H1 (cell line): ENCODE measurements at regions not wholly inside any gene's neighbourhood (a gene's known extent, or its start where the extent isn't known, plus 50 kb on each side); places are given as distances from the start of the nearest gene placed in this dataset.

Source experiments
- CTCF ChIA-PET: fragments of 300-600 bp; sonication (Branson Sonifier 250); formaldehyde crosslinking; loops from one replicate; lab custom pipeline; 2021; ENCODE audit not compliant: partially characterized antibody; lab: Charles Lee
- POLR2A ChIA-PET: fragments of 300-600 bp; sonication (Branson Sonifier 250); formaldehyde crosslinking; loops from one replicate; lab custom pipeline; 2021; ENCODE audit warnings: inconsistent platforms; ENCODE audit not compliant: partially characterized antibody; lab: Charles Lee
- DNase-seq, 2 experiments: peaks; one replicate each; pipeline versions ENCODE4 v3.0.0 to v3.0.0-alpha.2; 2010 to 2022; ENCODE audit warnings: low spot score in 2 of 2, low read depth in 1 of 2, mixed read lengths in 1 of 2
- FAIRE-seq: peaks from 2 replicates; lab custom pipeline; 2011; peaks lifted over from hg19 to GRCh38; lab: Jason Lieb, UNC
- H2AFZ ChIP-seq: 2 replicates; pipeline ENCODE4 v1.8.1; 2012; ENCODE audit warnings: low read length, inconsistent platforms
- H2AK5ac ChIP-seq: 2 replicates; pipeline ENCODE4 v1.6.1; 2013; ENCODE audit warnings: low read depth, low read length
- H2BK120ac ChIP-seq: replicated peaks from 2 replicates; pipeline ENCODE3; 2013; ENCODE audit warnings: low read depth, low read length, inconsistent platforms
- H2BK12ac ChIP-seq: 2 replicates; pipeline ENCODE4 v1.6.1; 2013; ENCODE audit warnings: low read depth, low read length
- H2BK15ac ChIP-seq: 2 replicates; pipeline ENCODE4 v1.6.1; 2013; ENCODE audit warnings: low read length
- H2BK20ac ChIP-seq: 2 replicates; pipeline ENCODE4 v1.6.1; 2013; ENCODE audit warnings: low read length
- H2BK5ac ChIP-seq: 2 replicates; pipeline ENCODE4 v1.6.1; 2013; ENCODE audit warnings: low read depth, low read length
- H3K14ac ChIP-seq: 2 replicates; pipeline ENCODE4 v1.6.1; 2013; ENCODE audit warnings: inconsistent platforms; ENCODE audit not compliant: insufficient read length
- H3K18ac ChIP-seq: 2 replicates; pipeline ENCODE4 v1.6.1; 2013; ENCODE audit warnings: low read length; ENCODE audit errors: extremely low read depth
- H3K23ac ChIP-seq: 2 replicates; pipeline ENCODE4 v1.6.1; 2013; ENCODE audit warnings: inconsistent platforms; ENCODE audit not compliant: insufficient read length
- H3K23me2 ChIP-seq: 2 replicates; pipeline ENCODE4 v1.6.1; 2013; ENCODE audit warnings: low read depth, low read length
- H3K27ac ChIP-seq: 2 replicates; pipeline ENCODE4 v1.6.1; 2011; ENCODE audit warnings: low read depth, low read length, inconsistent platforms
- H3K27me3 ChIP-seq, 4 experiments: replicated peaks in 1 of 4; 1 replicate in 1 of 4; 2 replicates in 3 of 4; pipeline versions ENCODE4 v1.6.1 to v1.8.1; 2011 to 2013; ENCODE audit warnings: low read length in 3 of 4, mild to moderate bottlenecking in 3 of 4, inconsistent platforms in 2 of 4, mixed read lengths in 2 of 4, moderate library complexity in 1 of 4; ENCODE audit not compliant: control insufficient read depth in 3 of 4, insufficient read depth in 3 of 4; ENCODE audit errors: extremely low read depth in 1 of 4
- H3K36me3 ChIP-seq, 4 experiments: 2 replicates each; pipeline versions ENCODE4 v1.6.1 to v1.8.1; 2011 to 2013; ENCODE audit warnings: mild to moderate bottlenecking in 4 of 4, low read length in 3 of 4, moderate library complexity in 2 of 4, control low read depth in 1 of 4, inconsistent platforms in 1 of 4; ENCODE audit not compliant: insufficient read depth in 4 of 4, control insufficient read depth in 2 of 4
- H3K4ac ChIP-seq: replicated peaks from 2 replicates; pipeline ENCODE3; 2013; ENCODE audit warnings: low read length, low read depth, mixed read lengths, inconsistent platforms; ENCODE audit not compliant: insufficient read length
- H3K4me1 ChIP-seq, 4 experiments: replicated peaks in 1 of 4; 1 replicate in 1 of 4; 2 replicates in 3 of 4; pipeline versions ENCODE4 v1.6.1 to v1.8.1; 2011 to 2013; ENCODE audit warnings: low read length in 3 of 4, inconsistent platforms in 2 of 4, mixed read lengths in 1 of 4; ENCODE audit not compliant: insufficient read depth in 4 of 4, control insufficient read depth in 3 of 4
- H3K4me2 ChIP-seq, 2 experiments: 2 replicates each; pipeline versions ENCODE4 v1.6.1 to v1.8.1; 2011 to 2013; ENCODE audit warnings: low read depth in 2 of 2, low read length in 2 of 2, control low read depth in 1 of 2, inconsistent platforms in 1 of 2, mild to moderate bottlenecking in 1 of 2; ENCODE audit not compliant: insufficient read depth in 1 of 2
- H3K4me3 ChIP-seq, 4 experiments: fragments of 200-600, 300-600 bp in 1 of 4; sonication (generic), shearing (Covaris generic), sonication (Bioruptor Twin) in 1 of 4; 2 replicates each; pipeline versions ENCODE4 v1.5.1 to v1.8.1; 2011 to 2016; ENCODE audit warnings: low read length in 4 of 4, low read depth in 3 of 4, control low read depth in 2 of 4, inconsistent platforms in 2 of 4, mild to moderate bottlenecking in 2 of 4, mixed read lengths in 1 of 4, moderate library complexity in 1 of 4; ENCODE audit not compliant: insufficient read depth in 2 of 4; ENCODE audit errors: extremely low read depth in 1 of 4
- H3K56ac ChIP-seq: replicated peaks from 2 replicates; pipeline ENCODE3; 2013; ENCODE audit warnings: low read depth, mild to moderate bottlenecking, mixed read lengths, low read length, inconsistent platforms; ENCODE audit not compliant: insufficient read length
- H3K79me1 ChIP-seq: 2 replicates; pipeline ENCODE4 v1.6.1; 2013; ENCODE audit warnings: low read depth, low read length, control low read depth
- H3K79me2 ChIP-seq, 2 experiments: 2 replicates each; pipeline versions ENCODE4 v1.6.1 to v1.8.1; 2012 to 2013; ENCODE audit warnings: low read length in 2 of 2, mild to moderate bottlenecking in 2 of 2, inconsistent platforms in 1 of 2; ENCODE audit not compliant: insufficient read depth in 2 of 2, control insufficient read depth in 1 of 2
- H3K9ac ChIP-seq, 4 experiments: replicated peaks in 1 of 4; 1 replicate in 1 of 4; 2 replicates in 3 of 4; pipeline versions ENCODE4 v1.6.1 to v1.8.1; 2011 to 2013; ENCODE audit warnings: low read depth in 3 of 4, low read length in 3 of 4, control low read depth in 2 of 4, mild to moderate bottlenecking in 2 of 4, moderate library complexity in 2 of 4, inconsistent platforms in 1 of 4; ENCODE audit errors: extremely low read depth in 1 of 4
- H3K9me3 ChIP-seq, 2 experiments: 2 replicates each; pipeline versions ENCODE4 v1.6.1 to v1.8.1; 2012 to 2013; ENCODE audit warnings: mild to moderate bottlenecking in 2 of 2, moderate library complexity in 2 of 2, control low read depth in 1 of 2, inconsistent platforms in 1 of 2, low read depth in 1 of 2, low read length in 1 of 2, mixed read lengths in 1 of 2; ENCODE audit not compliant: insufficient read depth in 2 of 2
- H4K20me1 ChIP-seq, 2 experiments: replicated peaks in 1 of 2; 2 replicates each; pipeline versions ENCODE3 to v1.8.1; 2011 to 2013; ENCODE audit warnings: inconsistent platforms in 2 of 2, low read length in 2 of 2, mild to moderate bottlenecking in 1 of 2; ENCODE audit not compliant: insufficient read depth in 2 of 2, control insufficient read depth in 1 of 2
- H4K5ac ChIP-seq: 2 replicates; pipeline ENCODE4 v1.6.1; 2013; ENCODE audit warnings: low read length, low read depth, mixed read lengths, inconsistent platforms; ENCODE audit not compliant: insufficient read length
- H4K8ac ChIP-seq: 2 replicates; pipeline ENCODE4 v1.8.0; 2013; ENCODE audit warnings: mild to moderate bottlenecking, moderate library complexity, low read length, inconsistent platforms; ENCODE audit not compliant: insufficient read depth; ENCODE audit errors: extremely low read depth
- H4K91ac ChIP-seq: replicated peaks from 2 replicates; pipeline ENCODE3; 2013; ENCODE audit warnings: low read length, mixed read lengths, inconsistent platforms; ENCODE audit not compliant: insufficient read length
- CHD2 ChIP-seq: IDR thresholded peaks from 2 replicates; pipeline ENCODE4 v1.6.1; 2012; ENCODE audit warnings: low read length, improper control_type of control experiment
- CTBP2 ChIP-seq: IDR thresholded peaks from 2 replicates; pipeline ENCODE4 v1.7.0; 2011; ENCODE audit warnings: borderline replicate concordance, mild to moderate bottlenecking, moderate library complexity, mixed read lengths, low read length; ENCODE audit not compliant: insufficient read depth, insufficient read length
- JUND ChIP-seq: IDR thresholded peaks from 2 replicates; pipeline ENCODE4 v1.6.1; 2011; ENCODE audit warnings: mild to moderate bottlenecking, improper control_type of control experiment, low read length
- NANOG ChIP-seq: IDR thresholded peaks from 2 replicates; pipeline ENCODE4 v1.6.1; 2011; ENCODE audit warnings: low read length, low read depth, mild to moderate bottlenecking, inconsistent platforms; ENCODE audit not compliant: insufficient read depth, poor library complexity, severe bottlenecking
- PHF8 ChIP-seq: fragments of 200-600 bp; sonication (generic); conservative IDR thresholded peaks from 2 replicates; pipeline ENCODE4 v1.7.1; 2012; ENCODE audit warnings: low read depth, mild to moderate bottlenecking, inconsistent platforms, low read length, moderate library complexity
- SP2 ChIP-seq: IDR thresholded peaks from 2 replicates; pipeline ENCODE4 v1.6.1; 2012; ENCODE audit warnings: mild to moderate bottlenecking, low read length, inconsistent platforms
- SUZ12 ChIP-seq: fragments of 200-600 bp; sonication (generic); IDR thresholded peaks from 2 replicates; pipeline ENCODE4 v1.6.1; 2012; ENCODE audit warnings: mild to moderate bottlenecking, inconsistent platforms, low read length, moderate library complexity, mixed read lengths
- TCF12 ChIP-seq: IDR thresholded peaks from 2 replicates; pipeline ENCODE4 v1.6.1; 2011; ENCODE audit warnings: low read depth, mild to moderate bottlenecking, low read length
- YY1 ChIP-seq: IDR thresholded peaks from 2 replicates; pipeline ENCODE4 v1.6.1; 2011; ENCODE audit warnings: low read depth, mild to moderate bottlenecking, low read length
- WGBS, 2 experiments: shearing (Covaris generic) in 1 of 2; methylation state at CpG; one replicate each; pipeline versions ENCODE4 v1.1.6 to v1.1.7; 2013 to 2015; ENCODE audit warnings: low lambda C conversion rate in 2 of 2, mixed read lengths in 2 of 2, inconsistent platforms in 1 of 2, low coverage in 1 of 2, missing lambda C conversion rate in 1 of 2; ENCODE audit not compliant: insufficient replicate concordance in 2 of 2, insufficient coverage in 1 of 2, insufficient read length in 1 of 2; ENCODE audit errors: extremely low coverage in 1 of 2, missing lambda C conversion rate in 1 of 2; 5-methylcytosine and 5-hydroxymethylcytosine counted together

- no peak overlapping the region for H4K91ac ChIP-seq
- no peaks in the 10 kb centered on the region for H4K20me1 ChIP-seq
- no peaks in the 10 kb centered on the region for H3K36me3 ChIP-seq
- no peaks in the 10 kb centered on the region for H3K23me2 ChIP-seq
- no peak overlapping the region for H3K4me2 ChIP-seq
- H2BK12ac ChIP-seq: no peak overlapping the region
- H2AFZ ChIP-seq: no peak overlapping the region
- H3K9me3 ChIP-seq: no peaks in the 10 kb centered on the region
- no peak overlapping the region for H3K23ac ChIP-seq
- DNase-seq: no peak
- no peak overlapping the region for H3K27ac ChIP-seq
- H3K56ac ChIP-seq: no peak overlapping the region
- no peak overlapping the region for H2AK5ac ChIP-seq
- H3K9ac ChIP-seq: no peak overlapping the region
- no peak for FAIRE-seq
- TF ChIP-seq SP2 (no peak), PHF8 (no peak), SUZ12 (no peak), CTBP2 (no peak), TCF12 (no peak), JUND (no peak), NANOG (no peak), CHD2 (no peak), YY1 (no peak)
- H3K4me3 ChIP-seq: no peak overlapping the region
- H3K18ac ChIP-seq: no peak overlapping the region
- 90% methylated on average over 9 of the region's 9 CpGs; no CpG with 5 or more reads in 1 of the 2 experiments for WGBS, 2 experiments
- H4K8ac ChIP-seq: no peak overlapping the region
- no peaks in the 10 kb centered on the region for H3K4me1 ChIP-seq
- no peak overlapping the region for H2BK120ac ChIP-seq
- H2BK5ac ChIP-seq: no peak overlapping the region
- H4K5ac ChIP-seq: no peak overlapping the region
- H3K14ac ChIP-seq: no peak overlapping the region
- no peaks in the 10 kb centered on the region for H3K27me3 ChIP-seq
- no peak overlapping the region for H2BK20ac ChIP-seq
- no peaks in the 10 kb centered on the region for H3K79me2 ChIP-seq
- no peak overlapping the region for H2BK15ac ChIP-seq
- ChIA-PET POLR2A (no interaction called here), CTCF (interaction anchor here (0.7 to 1.3 kb wide), 3 partner anchors 22 to 441 kb away, joined by 3 read pairs; no protein-coding TSS in a partner anchor)
- H3K79me1 ChIP-seq: no peaks in the 10 kb centered on the region
- no peak overlapping the region for H3K4ac ChIP-seq
These were observed 130.7 kb upstream of the CELF2 start for GRCh38 chr10:10886861-10887531.
